HS-27A (cell line): ENCODE measurements at regions not wholly inside any gene's neighbourhood (a gene's known extent, or its start where the extent isn't known, plus 50 kb on each side); places are given as distances from the start of the nearest gene placed in this dataset.
"Not testable (repeated sequence)": the region's sequence is repeated elsewhere in the genome, so short reads cannot be mapped to it uniquely, and the experiment has no call there.

Experiments used
- DNase-seq: peaks from one replicate; pipeline ENCODE4 v3.0.0-alpha.2; 2012; ENCODE audit warnings: low read depth, missing footprints

DNA sequence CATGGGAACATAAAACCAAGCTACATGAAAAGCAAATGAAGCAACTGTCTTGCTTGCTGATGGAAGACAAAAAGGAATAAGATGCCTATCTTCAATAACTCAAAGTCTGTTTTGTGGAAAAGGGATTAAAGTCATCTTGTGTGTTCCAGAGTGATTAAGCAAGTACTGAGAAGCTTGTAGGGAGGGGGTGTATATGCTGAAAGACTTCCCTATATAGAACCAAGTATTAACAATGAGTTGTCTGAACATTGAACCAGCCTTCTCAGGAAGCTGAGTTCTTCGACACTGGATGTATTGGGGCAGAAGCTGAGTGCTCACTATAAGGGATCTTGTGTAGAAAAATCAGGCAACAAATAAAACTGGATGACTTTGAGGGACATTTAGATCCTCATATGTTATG lies 451.8 kb downstream of the CD83 start:
- no peak for DNase-seq

DNA sequence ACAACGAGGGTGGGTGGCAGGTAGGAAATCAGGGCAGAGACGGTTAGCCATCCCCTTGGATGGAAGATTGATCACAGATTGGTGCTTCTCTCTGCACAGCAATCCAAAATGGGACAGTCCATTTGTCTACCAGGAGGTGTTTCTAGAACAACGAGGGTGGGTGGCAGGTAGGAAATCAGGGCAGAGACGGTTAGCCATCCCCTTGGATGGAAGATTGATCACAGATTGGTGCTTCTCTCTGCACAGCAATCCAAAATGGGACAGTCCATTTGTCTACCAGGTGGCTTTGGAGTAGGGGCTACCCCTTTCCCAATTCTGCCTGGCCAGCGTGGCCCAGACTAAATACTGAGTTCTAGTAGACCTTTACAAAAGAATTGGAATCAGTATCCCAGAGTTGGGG lies 452.3 kb downstream of the CD83 start:
- not testable (repeated sequence) for DNase-seq

DNA sequence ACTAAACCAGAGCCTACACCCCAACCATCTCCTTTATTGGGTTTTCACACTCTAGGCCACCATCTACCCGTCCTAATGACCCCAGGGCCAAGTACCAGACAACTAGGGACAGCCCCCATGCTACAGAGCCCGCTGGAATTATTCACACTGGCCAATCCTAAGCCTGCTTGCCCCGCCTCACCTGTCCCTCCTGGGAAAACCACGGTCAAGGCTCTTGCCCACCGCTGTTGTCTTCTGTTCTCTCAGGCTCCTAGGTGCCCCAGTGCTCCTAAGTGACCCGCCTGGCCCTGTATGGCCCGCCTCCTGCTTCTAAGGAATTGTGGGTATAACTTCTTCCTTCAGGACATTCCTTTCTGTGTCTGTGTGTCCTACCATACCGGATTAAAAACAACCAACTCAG lies 453.4 kb downstream of the CD83 start:
- DNase-seq = no peak

DNA sequence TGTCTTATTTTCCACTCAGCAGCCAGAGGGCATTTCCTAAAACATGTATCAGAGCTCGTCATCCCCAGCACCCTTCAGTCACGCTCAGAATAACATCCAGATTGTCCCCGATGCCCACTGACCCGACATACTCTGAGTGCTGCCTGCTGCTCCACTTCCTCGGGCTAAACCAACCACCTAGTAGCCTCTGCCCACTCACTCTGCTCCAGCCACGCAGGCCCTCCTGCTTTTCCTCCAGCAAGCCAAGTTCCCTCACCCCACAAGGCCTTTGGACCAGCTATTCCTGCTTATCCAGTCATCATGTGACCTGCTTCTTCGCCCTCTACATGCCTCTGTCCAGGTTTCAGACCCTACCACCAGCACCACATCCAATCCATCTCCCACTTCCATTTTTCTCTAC lies 454.2 kb downstream of the CD83 start:
- no peak for DNase-seq

DNA sequence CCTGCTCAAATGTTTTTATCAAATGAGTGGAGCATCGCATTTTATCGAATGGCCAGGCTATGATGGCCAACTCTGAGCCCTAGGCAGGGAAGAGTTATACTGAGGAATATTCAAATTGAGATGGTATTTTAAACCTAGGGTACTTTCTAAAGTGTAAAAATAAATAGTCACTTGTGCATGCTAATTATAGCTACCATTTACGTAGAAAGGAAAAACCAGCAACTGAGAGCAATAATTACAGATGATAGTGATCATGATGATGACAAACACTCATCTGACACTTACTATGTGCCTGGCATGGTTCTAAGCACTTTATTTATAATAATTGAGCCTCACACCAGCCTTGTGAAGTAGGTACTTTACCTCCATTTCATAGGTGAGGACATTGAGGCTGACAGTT lies 455.7 kb downstream of the CD83 start:
- DNase-seq = no peak

DNA sequence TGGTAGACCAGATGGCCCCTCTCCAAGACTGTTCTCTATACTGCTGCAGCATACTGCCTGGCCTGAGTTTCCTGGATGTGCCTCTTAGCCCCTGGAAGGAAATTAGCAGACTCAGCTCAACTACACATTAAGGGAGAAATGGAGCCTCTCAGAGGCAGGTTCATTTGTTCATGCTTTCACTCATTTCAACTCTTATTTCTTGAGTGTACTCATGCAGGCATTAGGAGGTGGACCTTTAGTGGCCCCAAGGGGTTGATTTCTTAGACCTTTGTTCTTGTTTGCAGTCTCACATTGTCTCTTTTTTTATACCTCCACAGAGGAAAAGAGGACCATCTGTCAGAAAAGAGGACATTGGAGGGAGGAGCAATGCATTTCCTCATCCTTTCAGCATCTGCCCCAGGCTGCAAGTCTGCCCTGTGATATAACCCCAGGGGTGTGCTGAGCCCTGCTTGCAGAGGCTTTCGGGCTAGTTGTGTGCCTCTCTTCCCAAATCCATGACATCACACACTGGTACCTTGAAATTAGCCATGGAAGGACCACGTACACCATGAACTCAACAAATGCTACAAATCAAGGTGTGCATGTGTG lies 456.2 kb downstream of the CD83 start:
- no peak for DNase-seq

DNA sequence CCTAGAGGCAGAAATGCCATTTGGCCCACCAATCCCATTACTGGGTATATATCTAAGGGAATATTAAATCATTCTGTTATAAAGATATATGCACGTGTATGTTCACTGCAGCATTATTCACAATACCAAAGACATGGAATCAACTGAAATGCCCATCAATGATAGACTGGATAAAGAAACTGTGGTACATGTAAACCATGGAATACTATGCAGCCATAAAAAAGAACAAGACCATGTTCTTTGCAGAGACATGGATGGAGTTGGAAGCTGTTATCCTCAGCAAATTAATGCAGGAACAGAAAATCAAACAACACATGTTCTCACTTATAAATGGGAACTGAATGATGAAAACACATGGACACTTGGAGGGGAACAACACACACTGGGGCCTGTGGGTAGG lies 458.4 kb downstream of the CD83 start:
- no peak for DNase-seq

DNA sequence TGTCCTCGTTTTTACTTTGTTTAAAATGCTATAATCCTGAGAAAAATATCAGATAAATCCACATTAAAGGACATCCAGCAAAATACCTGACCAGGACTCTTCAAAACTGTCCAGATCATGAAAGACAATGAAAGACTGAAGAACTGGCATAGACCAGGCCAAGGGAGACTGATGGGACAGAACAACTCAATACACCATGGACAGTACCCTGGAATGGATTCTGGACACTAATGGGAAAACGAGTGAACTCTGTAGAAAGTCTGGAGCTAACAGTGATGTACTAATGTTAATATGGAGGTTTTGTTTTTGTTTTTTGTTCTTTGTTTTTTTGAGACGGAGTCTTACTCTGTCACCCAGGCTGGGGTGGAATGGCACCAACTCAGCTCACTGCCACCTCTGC lies 461.4 kb downstream of the CD83 start:
- no peak for DNase-seq

DNA sequence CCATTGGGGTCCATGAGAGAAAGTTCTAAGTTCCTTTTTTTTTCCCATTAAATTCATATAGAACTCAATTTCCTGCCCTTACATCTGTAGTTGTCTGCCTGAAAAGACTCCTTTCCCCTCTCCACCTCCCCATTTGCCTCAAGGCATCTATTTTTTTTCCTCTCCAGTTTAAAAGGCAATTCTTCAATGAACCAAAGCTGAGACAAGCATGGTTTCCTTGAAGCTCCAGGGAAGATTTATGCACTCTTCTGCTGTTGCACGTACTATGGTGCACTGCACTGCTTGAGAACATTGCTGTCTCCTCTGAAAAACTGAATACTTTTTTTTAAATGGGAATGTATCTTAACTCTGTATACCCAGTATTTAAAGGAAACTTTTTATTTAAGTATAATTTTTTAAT lies 465.2 kb downstream of the CD83 start:
- no peak for DNase-seq

DNA sequence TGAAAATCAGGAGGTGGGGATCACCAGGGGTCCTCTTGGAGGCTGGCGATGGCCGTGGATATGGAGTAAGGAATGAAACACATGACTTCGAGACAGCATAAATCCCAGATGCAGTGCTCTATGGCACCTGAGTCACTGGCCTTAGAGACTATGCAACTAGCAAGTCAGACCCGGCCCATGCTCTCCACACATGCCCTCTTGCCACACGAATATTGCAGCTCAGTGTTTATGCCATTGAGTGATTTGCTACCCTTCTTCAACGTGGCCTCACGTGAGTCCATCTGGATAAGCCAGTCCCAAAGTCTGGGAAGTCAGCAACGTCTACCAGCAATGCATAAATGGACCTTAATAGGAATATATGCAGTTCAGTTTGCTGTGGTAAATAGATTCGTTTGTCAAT lies 466.3 kb downstream of the CD83 start:
- no peak for DNase-seq

DNA sequence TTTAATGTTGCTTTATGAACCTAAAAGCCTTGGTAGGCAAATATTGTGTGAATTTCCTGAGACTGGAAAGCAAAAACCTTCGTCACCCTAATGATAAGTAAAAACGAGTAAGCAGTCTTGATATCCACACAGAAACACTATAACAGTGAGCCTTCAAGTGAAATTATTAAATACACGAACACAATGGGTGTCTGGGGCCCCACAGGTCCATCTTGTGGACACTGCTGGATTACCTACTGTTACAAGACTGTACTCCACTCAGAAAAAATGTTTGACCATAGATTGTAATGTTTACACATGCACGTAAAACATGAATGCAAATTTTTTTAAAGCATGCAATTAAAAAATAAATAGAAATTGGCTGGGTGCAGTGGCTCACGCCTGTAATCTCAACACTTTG lies 466.9 kb downstream of the CD83 start:
- DNase-seq = no peak

DNA sequence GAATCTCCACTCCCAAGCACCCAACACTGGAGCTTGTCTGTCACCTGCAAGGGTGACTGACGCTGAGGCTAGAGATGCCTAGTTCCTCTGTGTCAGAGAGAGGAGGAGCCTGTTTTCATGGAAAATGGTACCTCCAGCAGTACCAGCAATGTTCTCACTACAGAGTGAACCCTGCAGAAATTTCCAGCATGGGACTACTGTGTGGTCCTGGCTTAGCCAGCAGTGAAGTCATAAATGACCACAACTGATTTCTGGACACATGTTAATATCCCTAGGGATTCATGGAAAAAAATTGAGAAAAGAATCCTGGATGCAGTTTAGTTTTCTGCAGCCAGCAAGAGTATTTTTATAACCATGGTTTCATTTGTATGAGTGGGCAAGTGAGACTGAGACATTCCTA lies 468.1 kb downstream of the CD83 start:
- no peak for DNase-seq

DNA sequence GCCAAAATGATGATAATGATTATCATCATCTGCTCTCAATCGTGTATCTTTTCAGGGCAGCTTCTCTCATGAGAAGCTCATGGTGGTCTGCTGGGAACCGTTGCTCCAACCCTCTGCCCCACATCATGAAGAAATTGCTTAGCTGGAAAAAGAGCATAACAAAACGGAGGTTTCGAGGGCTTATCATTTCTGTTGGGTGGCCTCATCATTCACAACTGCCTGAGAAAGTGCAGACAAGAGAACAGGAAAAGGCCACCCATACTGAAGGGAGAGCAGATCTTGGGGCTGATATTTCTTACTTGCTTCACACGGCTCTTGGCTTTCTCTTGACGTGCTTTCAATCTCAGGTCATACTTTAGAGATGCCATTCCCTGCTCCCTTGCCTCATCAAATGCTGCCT lies 471.6 kb downstream of the CD83 start:
- DNase-seq = no peak

DNA sequence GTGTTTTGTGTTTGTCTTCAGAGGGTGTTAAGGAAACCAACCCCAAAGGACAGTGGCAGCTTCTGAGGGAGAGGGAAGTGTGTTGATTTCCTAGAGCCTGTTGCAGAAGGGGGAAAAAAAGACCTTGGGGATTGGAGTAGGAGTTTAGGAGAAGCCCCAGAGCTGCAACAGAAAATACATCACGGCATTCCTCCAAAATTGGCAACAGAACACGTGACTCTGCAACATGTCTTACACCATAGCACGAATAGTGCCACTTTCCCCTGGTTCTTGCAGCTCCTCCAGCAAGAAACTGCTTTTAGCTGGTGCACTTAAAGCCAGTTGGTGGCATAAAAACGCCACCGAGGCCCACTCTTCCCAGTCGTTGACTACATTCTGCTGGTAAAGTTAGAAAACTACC lies 473.0 kb downstream of the CD83 start:
- DNase-seq = no peak

DNA sequence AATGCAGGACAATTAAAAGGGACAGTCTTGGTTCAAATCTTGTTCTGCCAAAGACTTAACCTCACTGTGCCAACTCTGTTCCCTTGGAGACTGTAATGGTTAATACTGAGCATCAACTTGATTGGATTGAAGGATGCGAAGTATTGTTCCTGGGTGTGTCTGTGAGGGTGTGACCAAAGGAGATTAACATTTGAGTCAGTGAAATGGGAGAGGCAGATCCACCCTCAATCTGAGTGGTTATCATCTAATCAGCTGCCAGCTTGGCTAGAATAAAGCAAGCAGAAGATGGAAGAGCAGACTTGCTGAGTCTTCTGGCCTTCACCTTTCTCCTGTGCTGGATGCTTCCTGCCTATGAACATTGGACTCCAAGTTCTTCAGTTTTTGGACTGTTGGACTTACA lies 474.4 kb downstream of the CD83 start:
- DNase-seq = no peak

DNA sequence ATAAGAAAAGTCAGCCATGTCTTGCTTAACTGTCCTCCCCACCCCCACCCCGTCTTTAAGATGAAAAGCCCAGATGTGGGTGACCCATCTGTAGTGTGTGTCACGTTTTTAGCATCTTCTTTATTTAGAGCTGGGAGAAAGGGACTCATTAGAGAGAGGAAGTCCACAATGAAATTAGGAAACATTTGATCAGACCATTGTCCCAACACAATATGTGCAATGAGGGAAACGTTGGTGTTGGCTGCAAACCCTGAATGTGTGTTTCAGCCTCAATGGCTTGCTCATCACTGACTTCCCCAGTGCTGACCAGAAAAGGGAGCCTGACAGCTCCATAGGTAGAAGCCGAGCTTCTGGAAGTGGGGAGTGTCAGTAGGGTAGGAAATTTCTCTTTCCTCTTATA lies 475.7 kb downstream of the CD83 start:
- no peak for DNase-seq

DNA sequence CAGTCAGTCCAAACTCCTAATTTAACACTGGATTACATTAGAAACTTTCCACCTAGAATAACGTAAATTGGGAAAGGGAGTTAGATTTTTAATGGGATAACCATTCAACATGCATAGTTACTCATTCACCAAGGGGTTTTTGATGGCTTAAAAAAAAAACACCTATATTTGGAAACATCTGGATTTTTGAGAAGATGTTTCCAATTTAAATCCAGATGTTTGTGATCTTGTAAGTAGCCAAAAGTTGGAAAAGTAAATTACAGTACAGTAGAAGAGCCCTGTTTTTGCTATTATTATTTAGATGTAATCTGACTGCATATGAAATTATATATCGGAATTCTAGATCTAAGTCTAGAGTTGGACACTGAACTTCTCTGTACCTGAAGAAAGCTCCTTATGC lies 478.2 kb downstream of the CD83 start:
- no peak for DNase-seq

DNA sequence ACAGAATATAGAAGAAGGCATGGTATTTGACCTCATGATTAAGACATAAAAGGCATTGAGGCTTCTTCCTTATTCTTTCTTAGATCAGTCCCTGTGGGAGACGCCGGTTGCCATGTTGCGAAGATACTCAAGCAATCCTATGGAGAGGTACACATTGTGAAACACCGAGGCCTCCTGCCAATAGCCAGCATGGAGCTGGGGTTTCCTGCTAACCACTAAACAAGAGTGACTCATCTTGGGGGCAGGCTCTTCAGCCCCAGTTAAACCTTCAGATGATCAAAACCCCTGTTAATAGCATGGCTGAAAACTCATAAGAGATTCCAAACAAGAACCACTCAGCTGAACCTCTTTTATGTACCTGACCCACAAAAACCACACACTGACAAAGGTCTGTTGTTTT lies 478.8 kb downstream of the CD83 start:
- DNase-seq = no peak

DNA sequence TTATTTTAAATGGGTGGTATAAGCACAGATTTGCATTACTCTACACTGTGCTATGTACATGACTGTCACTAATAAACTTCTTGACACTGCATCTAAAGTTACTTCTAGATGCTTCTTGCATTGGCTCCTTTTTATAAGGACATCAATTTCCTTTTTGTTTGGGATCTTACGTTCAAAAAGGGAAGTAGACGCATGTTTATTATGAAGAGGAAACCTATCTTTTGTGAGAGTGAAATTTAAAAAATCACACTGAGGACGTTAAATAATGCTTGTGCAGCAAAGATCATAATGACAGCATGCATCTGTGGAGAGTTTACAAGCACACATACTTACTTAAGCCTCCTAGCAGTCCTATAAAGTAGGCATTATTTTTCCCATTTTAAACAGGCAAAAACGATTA lies 479.5 kb downstream of the CD83 start:
- no peak for DNase-seq

DNA sequence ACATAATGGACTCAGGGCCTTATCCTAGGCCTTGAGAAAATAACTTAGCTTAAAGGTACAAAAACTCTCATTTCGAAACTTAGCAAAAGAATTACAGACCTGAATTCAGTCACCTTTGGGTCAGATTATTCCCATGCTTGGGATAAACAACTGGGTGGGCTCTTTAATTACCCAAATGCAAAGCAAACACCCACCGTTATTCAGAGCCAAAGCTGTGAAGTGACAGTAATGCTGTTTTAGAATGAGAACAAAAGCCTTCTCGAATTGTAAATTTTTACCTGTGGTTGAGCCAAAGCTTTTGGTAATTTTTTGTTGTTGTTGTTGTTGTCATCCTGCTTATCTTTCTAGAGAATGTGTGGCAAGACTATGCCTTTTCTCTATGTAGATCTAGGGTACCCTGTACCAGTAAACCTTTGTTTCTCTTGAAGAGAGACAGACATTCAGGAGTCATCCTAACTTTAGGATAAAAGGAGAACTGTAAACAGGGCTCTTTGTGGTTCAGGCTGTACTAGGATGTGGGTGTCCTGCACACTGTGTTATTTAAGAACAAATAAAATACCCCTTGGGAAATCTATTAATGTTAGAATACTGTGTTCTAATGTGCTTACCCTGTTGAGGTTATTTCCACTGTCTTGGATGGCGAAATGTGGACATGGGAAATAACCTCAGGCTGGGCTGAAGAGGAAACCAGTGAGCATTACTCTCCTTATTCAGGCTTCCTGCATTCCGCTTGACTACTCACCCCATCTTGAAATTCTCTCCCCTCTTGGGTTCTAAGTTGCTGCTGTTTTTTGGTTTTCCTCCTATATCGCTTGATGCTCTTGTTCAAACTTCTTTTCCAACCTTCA lies 480.7 kb downstream of the CD83 start:
- DNase-seq = no peak

DNA sequence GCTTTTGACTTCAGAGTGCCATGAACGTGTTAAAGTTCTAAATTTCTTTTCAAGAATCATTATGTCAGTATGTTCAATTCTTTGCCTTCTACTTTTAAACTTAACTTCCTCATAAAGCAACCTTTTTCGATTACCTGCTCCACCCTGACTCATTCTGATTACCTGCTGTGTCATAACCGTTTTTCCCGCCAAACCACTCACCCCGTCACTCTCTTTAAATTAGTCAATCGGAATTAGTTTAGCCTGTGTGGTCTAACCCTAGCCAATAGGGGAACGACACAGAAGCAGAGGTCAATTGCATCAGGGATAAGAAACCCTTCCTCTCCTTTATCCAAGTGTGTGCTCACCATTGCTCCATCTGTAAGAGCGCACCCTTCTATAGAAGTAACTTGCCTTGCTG lies 482.7 kb downstream of the CD83 start:
- DNase-seq = not testable (repeated sequence)

DNA sequence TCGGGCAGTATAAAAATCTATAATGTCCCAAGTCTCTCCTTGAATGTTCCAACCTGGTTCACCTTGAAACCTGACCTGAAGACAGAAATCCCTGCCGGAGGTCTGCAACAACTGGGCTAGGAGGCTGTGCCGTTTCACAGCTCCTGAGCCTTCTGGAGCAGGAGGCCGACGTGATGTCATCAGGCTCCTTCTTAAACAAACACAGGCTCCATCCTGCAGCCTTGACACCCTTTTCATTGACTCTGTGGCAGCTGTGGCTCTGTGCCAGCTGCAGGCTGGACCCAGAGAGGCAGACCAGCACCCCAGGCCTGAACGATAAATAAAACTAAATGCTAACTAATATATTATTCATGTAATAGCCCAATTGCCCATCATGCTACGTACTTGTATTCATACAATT lies 483.9 kb downstream of the CD83 start:
- no peak for DNase-seq

DNA sequence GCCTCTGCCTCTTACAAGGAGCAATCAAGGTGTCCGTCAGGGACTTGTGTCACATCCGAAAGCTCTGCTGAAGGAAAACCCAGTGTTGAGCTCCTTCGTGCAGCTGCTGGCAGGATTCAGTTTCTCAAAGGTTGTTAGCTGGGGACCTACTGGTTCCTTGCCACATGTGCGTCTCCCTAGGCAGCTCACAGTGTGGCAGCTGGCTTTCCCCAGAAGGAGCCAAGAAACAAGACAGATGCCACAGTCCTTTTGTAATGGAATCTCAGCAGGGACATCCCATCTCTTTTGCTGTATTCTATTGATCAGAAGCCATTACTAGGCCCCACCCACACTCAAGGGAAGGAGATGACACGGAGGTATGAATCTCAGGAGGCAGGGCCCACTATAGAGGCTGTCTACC lies 488.8 kb downstream of the CD83 start:
- no peak for DNase-seq

DNA sequence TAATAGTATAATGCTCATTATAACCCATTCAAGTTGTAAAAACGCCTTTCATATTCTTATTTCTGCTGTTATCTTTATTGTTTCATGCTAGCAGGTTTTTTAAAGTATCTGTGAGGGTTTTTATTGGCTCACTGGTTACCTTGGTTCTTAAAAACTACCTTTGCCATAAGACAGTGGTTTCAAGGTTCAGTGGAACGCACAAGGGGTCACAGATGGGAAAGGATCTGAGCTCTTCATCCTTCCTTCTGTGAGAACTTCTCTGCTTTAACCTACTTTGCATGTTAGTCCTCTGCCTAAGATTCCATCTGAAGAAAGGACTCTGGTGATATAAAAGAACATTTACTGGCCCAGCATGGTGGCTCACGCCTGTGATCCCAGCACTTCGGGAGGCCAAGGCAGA lies 492.6 kb downstream of the CD83 start:
- no peak for DNase-seq
